Type B pancreatic cell (in vitro differentiated cells): ENCODE measurements at regions not wholly inside any gene's neighbourhood (a gene's known extent, or its start where the extent isn't known, plus 50 kb on each side); places are given as distances from the start of the nearest gene placed in this dataset.

Source experiments
- DNase-seq: peaks from one replicate; pipeline ENCODE4 v3.0.0; 2021; ENCODE audit warnings: mixed read lengths; ENCODE audit not compliant: unreplicated experiment; ENCODE audit errors: extremely low spot score
- H3K27ac Mint-ChIP-seq: 2 replicates; pipeline ENCODE4 v1.8.0; 2021; ENCODE audit warnings: mild to moderate bottlenecking, mixed read lengths
- H3K27me3 Mint-ChIP-seq: 2 replicates; pipeline ENCODE4 v1.8.0; 2021; ENCODE audit warnings: mixed read lengths
- H3K36me3 Mint-ChIP-seq: 2 replicates; pipeline ENCODE4 v1.8.0; 2021; ENCODE audit warnings: mixed read lengths
- H3K4me1 Mint-ChIP-seq: one replicate; pipeline ENCODE4 v1.8.0; 2021; ENCODE audit warnings: mixed read lengths; ENCODE audit not compliant: unreplicated experiment
- H3K4me3 Mint-ChIP-seq: 2 replicates; pipeline ENCODE4 v1.8.0; 2021; ENCODE audit warnings: mild to moderate bottlenecking, mixed read lengths
- H3K9me3 Mint-ChIP-seq: 2 replicates; pipeline ENCODE4 v1.8.0; 2021; ENCODE audit warnings: mixed read lengths
- TF ChIP-seq, protein P1 (sequence below): fragments of 200-600 bp; sonication (generic); conservative IDR thresholded peaks from 2 replicates; pipeline ENCODE4 v1.5.0; 2021; ENCODE audit warnings: antibody characterized with exemption, mild to moderate bottlenecking

DNA sequence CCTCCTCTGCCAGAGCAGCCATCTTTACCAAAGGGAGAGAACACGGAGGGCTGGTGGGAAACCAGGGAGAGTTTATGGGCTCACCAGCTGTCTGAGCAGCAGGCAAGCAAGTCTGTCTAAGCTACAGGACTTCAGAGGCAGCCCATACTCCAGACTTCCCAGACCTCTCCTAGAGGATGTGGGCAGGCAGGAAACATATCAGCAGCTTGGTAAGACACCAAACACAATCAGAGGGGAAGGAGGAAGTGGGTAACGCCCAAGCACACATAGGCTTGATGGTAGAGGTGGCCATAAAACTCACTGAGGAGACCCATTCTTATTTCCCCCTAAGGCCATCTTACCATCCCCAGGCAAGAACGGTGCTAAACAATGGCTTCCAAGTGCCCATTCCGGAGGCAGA, 143.1 kb upstream of the ARID1B start:
- no peaks in the 10 kb centered on the region for H3K36me3 Mint-ChIP-seq
- H3K4me1 Mint-ChIP-seq: peaks cover 17% of the 10 kb centered on the region
- no peak for DNase-seq
- TF ChIP-seq, protein P1, sequence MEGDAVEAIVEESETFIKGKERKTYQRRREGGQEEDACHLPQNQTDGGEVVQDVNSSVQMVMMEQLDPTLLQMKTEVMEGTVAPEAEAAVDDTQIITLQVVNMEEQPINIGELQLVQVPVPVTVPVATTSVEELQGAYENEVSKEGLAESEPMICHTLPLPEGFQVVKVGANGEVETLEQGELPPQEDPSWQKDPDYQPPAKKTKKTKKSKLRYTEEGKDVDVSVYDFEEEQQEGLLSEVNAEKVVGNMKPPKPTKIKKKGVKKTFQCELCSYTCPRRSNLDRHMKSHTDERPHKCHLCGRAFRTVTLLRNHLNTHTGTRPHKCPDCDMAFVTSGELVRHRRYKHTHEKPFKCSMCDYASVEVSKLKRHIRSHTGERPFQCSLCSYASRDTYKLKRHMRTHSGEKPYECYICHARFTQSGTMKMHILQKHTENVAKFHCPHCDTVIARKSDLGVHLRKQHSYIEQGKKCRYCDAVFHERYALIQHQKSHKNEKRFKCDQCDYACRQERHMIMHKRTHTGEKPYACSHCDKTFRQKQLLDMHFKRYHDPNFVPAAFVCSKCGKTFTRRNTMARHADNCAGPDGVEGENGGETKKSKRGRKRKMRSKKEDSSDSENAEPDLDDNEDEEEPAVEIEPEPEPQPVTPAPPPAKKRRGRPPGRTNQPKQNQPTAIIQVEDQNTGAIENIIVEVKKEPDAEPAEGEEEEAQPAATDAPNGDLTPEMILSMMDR: no peak
- H3K4me3 Mint-ChIP-seq: no peak overlapping the region
- no peaks in the 10 kb centered on the region for H3K9me3 Mint-ChIP-seq
- H3K27me3 Mint-ChIP-seq: no peaks in the 10 kb centered on the region
- no peak overlapping the region for H3K27ac Mint-ChIP-seq

DNA sequence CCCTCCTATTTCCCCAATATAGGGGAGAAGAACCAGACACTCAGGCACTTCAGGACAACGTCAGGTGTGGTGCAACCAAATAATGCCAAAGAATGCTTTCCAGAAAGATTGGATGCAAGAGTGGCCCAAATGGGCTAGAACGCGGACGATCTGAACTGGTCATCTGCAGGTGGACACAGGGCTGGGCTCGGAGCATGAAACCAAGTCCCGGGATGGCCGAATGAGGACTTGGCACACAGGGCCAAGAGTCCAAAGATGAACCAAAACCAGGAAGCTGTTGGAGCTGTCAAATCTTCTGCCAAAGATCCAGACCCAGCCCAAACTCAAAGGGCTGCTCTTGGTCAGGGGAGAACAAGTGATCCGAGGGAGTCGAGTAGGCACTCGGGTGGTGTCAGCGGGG, 143.9 kb upstream of the ARID1B start:
- Mint-ChIP-seq H3K36me3 (no peaks in the 10 kb centered on the region), H3K27me3 (no peaks in the 10 kb centered on the region), H3K27ac (no peak overlapping the region), H3K9me3 (no peaks in the 10 kb centered on the region), H3K4me1 (peaks cover 17% of the 10 kb centered on the region), H3K4me3 (no peak overlapping the region)
- TF ChIP-seq, protein P1: no peak
- no peak for DNase-seq

DNA sequence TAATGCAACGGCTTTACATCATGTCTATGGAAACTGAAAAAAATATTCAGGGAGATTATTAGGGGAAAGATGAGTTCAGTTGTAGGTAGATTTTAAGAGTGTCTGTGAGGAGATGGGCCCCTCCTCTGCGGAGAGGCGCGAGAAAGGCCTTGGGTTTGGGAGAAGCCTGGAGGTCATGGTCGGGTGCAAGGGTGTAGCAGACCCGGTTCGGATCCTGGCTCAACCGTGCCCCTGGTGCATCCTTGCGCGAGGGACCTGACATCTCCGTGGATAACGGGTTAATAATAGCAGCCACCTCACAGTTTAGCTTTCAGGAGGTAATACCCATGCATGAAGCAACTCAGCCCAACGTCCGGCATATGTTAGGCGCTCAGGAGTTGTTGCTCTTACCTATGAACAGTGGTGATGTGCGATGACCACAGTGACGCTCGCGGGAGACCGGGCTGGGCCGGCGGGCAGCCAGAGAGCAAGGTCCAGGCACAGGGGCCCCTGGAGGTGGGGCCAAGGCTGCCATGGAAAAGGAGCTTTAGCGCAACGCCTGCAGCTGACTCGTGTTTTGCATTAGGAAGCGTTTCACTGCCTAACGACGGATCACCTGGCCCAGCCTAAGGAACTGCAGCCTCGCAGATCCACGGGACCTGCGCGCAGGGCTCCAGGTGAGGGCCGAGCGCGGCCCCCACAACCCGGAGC, 146.4 kb upstream of the ARID1B start:
- H3K27ac Mint-ChIP-seq: no peak overlapping the region
- no peak for DNase-seq
- no peaks in the 10 kb centered on the region for H3K36me3 Mint-ChIP-seq
- no peaks in the 10 kb centered on the region for H3K9me3 Mint-ChIP-seq
- peaks cover 9% of the 10 kb centered on the region for H3K4me1 Mint-ChIP-seq
- TF ChIP-seq, protein P1: no peak
- H3K27me3 Mint-ChIP-seq: no peaks in the 10 kb centered on the region
- H3K4me3 Mint-ChIP-seq: no peak overlapping the region

DNA sequence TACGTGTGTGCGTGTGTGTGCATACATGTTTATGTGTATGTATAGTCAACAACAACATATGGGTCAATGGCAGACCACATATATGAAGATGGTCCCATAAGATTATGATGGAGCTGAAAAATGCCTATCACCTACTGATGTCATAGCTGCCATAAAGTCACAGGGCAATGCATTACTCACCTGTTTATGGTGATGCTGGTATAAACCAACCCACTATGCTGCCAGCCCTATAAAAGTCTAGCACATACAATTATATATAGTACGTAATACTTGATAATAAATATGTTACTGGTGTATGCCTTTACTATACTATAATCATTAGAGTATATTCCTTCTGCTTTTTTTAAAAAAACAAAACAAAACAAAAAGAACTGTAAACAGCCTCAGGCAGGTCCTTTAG, 148.4 kb upstream of the ARID1B start:
- DNase-seq: no peak
- TF ChIP-seq, protein P1: no peak
- Mint-ChIP-seq H3K27me3 (no peaks in the 10 kb centered on the region), H3K4me1 (no peaks in the 10 kb centered on the region), H3K4me3 (no peak overlapping the region), H3K9me3 (no peaks in the 10 kb centered on the region), H3K36me3 (no peaks in the 10 kb centered on the region), H3K27ac (no peak overlapping the region)

DNA sequence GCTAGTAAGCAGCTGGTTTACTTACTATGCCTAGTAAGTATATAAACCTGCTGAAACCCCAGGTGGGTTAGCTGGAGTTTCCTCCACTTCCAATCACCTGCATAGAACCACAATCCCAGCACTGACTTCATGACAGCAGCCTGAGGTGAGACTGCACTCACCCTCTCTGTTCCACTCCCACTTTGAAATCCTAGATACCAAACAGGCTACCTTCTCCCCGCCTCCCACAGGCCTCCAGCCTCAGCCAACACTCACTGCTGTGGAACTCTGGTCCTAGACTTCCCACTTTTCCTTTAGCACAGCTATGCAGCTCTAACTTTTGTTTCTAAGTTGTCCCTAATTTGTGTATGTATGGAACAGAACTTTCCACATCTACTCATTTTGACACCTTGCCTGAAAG, 149.7 kb upstream of the ARID1B start:
- H3K27ac Mint-ChIP-seq: no peak overlapping the region
- no peak for DNase-seq
- H3K9me3 Mint-ChIP-seq: no peaks in the 10 kb centered on the region
- no peaks in the 10 kb centered on the region for H3K4me1 Mint-ChIP-seq
- no peak overlapping the region for H3K4me3 Mint-ChIP-seq
- no peaks in the 10 kb centered on the region for H3K36me3 Mint-ChIP-seq
- TF ChIP-seq, protein P1: no peak
- no peaks in the 10 kb centered on the region for H3K27me3 Mint-ChIP-seq

DNA sequence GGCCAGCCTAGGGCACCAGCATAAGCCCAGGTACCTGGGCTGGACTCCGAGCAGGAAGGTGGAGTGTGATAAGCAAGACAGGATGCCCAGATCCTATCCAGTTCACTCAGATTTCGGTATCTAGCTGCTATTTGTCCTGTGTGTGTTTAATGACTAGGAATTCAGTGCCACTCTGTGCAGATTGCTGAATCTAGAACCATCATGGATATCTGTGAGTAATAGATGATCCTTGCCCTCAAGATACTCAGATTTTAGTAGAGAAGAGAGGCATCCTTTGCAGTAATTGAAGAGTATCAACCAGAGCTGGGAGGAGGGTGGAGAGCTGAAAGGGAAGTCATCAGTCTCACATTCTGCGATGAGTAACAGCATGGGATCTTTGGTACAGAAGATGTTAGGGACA, 155.0 kb upstream of the ARID1B start:
- TF ChIP-seq, protein P1: no peak
- Mint-ChIP-seq H3K4me3 (no peak overlapping the region), H3K36me3 (no peaks in the 10 kb centered on the region), H3K9me3 (peaks cover 7% of the 10 kb centered on the region), H3K27ac (no peak overlapping the region), H3K27me3 (no peaks in the 10 kb centered on the region), H3K4me1 (peaks cover 10% of the 10 kb centered on the region)
- no peak for DNase-seq
